Liver (tissue), 8 donors: ENCODE measurements at regions not wholly inside any gene's neighbourhood (a gene's known extent, or its start where the extent isn't known, plus 50 kb on each side); places are given as distances from the start of the nearest gene placed in this dataset.

Experiments used
- DNase-seq: peaks from one replicate; pipeline ENCODE4 v3.0.0-alpha.2; 2017; ENCODE audit warnings: low spot score
- H3K27ac ChIP-seq, 2 donors: one replicate each; pipeline ENCODE4 v1.7.0; 2013; ENCODE audit warnings: inconsistent platforms in 2 of 2, low read length in 2 of 2, control low read depth in 1 of 2, low read depth in 1 of 2, mild to moderate bottlenecking in 1 of 2
- H3K27me3 ChIP-seq, 4 donors: one replicate each; pipeline versions ENCODE4 v1.6.1 to v1.7.0; 2013; ENCODE audit warnings: low read length in 3 of 4, inconsistent platforms in 1 of 4, mild to moderate bottlenecking in 1 of 4, moderate library complexity in 1 of 4; ENCODE audit not compliant: control insufficient read depth in 4 of 4, insufficient read depth in 4 of 4
- H3K36me3 ChIP-seq, 4 donors: one replicate each; pipeline versions ENCODE4 v1.6.1 to v1.7.0; 2013; ENCODE audit warnings: low read length in 3 of 4, mild to moderate bottlenecking in 3 of 4, low read depth in 1 of 4, moderate library complexity in 1 of 4; ENCODE audit not compliant: control insufficient read depth in 4 of 4, insufficient read depth in 3 of 4
- H3K4me1 ChIP-seq, 4 donors: one replicate each; pipeline versions ENCODE4 v1.6.1 to v1.7.0; 2013; ENCODE audit warnings: low read length in 3 of 4, mild to moderate bottlenecking in 3 of 4, moderate library complexity in 1 of 4; ENCODE audit not compliant: control insufficient read depth in 4 of 4, insufficient read depth in 4 of 4
- H3K4me3 ChIP-seq, 3 donors: one replicate each; pipeline versions ENCODE4 v1.6.1 to v1.7.0; 2013; ENCODE audit warnings: low read length in 3 of 3, control low read depth in 1 of 3, low read depth in 1 of 3, mild to moderate bottlenecking in 1 of 3
- H3K9ac ChIP-seq, 2 donors: one replicate each; pipeline ENCODE4 v1.7.0; 2013; ENCODE audit warnings: low read length in 2 of 2, mild to moderate bottlenecking in 2 of 2, moderate library complexity in 2 of 2, control low read depth in 1 of 2, low read depth in 1 of 2
- H3K9me3 ChIP-seq, 4 donors: one replicate each; pipeline versions ENCODE4 v1.6.1 to v1.7.0; 2013; ENCODE audit warnings: low read length in 3 of 4; ENCODE audit not compliant: control insufficient read depth in 4 of 4
- ATF3 ChIP-seq: IDR thresholded peaks from 2 replicates; pipeline ENCODE4 v1.6.1; 2016; ENCODE audit warnings: antibody characterized with exemption
- CTCF ChIP-seq: fragments of 150-350 bp; IDR thresholded peaks from 2 replicates; pipeline ENCODE4 v1.5.1; 2017; ENCODE audit warnings: improper control_type of control experiment, low read depth, low read length; ENCODE audit not compliant: missing input control
- EGR1 ChIP-seq, 2 donors: IDR thresholded peaks; 2 replicates each; pipeline ENCODE4 v1.6.1; 2016 to 2018; ENCODE audit warnings: antibody characterized with exemption in 2 of 2, low read depth in 2 of 2
- FOXA1 ChIP-seq: IDR thresholded peaks from 2 replicates; pipeline ENCODE4 v1.6.1; 2016; ENCODE audit warnings: antibody characterized with exemption
- FOXA2 ChIP-seq: IDR thresholded peaks from 2 replicates; pipeline ENCODE4 v1.6.1; 2016; ENCODE audit warnings: antibody characterized with exemption
- GABPA ChIP-seq, 2 donors: IDR thresholded peaks in 1 of 2; conservative IDR thresholded peaks in 1 of 2; 2 replicates each; pipeline ENCODE4 v1.6.1; 2016; ENCODE audit warnings: antibody characterized with exemption in 2 of 2, mild to moderate bottlenecking in 1 of 2, moderate library complexity in 1 of 2
- HNF4A ChIP-seq, 2 donors: conservative IDR thresholded peaks; 2 replicates each; pipeline ENCODE4 v1.6.1; 2016; ENCODE audit warnings: antibody characterized with exemption in 2 of 2, mild to moderate bottlenecking in 2 of 2
- HNF4G ChIP-seq: IDR thresholded peaks from 2 replicates; pipeline ENCODE4 v1.6.1; 2016; ENCODE audit warnings: antibody characterized with exemption
- JUND ChIP-seq, 2 donors: IDR thresholded peaks; 2 replicates each; pipeline ENCODE4 v1.6.1; 2016; ENCODE audit warnings: antibody characterized with exemption in 2 of 2
- MAX ChIP-seq: IDR thresholded peaks from 2 replicates; pipeline ENCODE4 v1.6.1; 2016; ENCODE audit warnings: antibody characterized with exemption
- NR2F2 ChIP-seq: IDR thresholded peaks from 2 replicates; pipeline ENCODE4 v1.6.1; 2016; ENCODE audit warnings: antibody characterized with exemption
- RAD21 ChIP-seq, 2 donors: IDR thresholded peaks; 2 replicates each; pipeline ENCODE4 v1.6.1; 2016; ENCODE audit warnings: antibody characterized with exemption in 2 of 2, mild to moderate bottlenecking in 2 of 2
- REST ChIP-seq: IDR thresholded peaks from 2 replicates; pipeline ENCODE4 v1.6.1; 2016; ENCODE audit warnings: antibody characterized with exemption, mild to moderate bottlenecking
- RXRA ChIP-seq, 2 donors: IDR thresholded peaks; 2 replicates each; pipeline ENCODE4 v1.6.1; 2017 to 2018; ENCODE audit warnings: antibody characterized with exemption in 2 of 2, mild to moderate bottlenecking in 1 of 2
- SP1 ChIP-seq: IDR thresholded peaks from 2 replicates; pipeline ENCODE4 v1.6.1; 2018; ENCODE audit warnings: antibody characterized with exemption, mild to moderate bottlenecking
- TAF1 ChIP-seq: conservative IDR thresholded peaks from 2 replicates; pipeline ENCODE4 v1.6.1; 2016; ENCODE audit warnings: antibody characterized with exemption, mild to moderate bottlenecking
- YY1 ChIP-seq: IDR thresholded peaks from 2 replicates; pipeline ENCODE4 v1.6.1; 2016; ENCODE audit warnings: antibody characterized with exemption, mild to moderate bottlenecking
- ZBTB33 ChIP-seq: IDR thresholded peaks from 2 replicates; pipeline ENCODE4 v1.6.1; 2016; ENCODE audit warnings: antibody characterized with exemption
- WGBS: extraction: QIAGEN DNeasy Blood & Tissue Kit; methylation state at CpG from one replicate; pipeline ENCODE4 v1.1.7; 2013; 5-methylcytosine and 5-hydroxymethylcytosine counted together
- donor health status: healthy.
- donor health status: healthy.
- donor health status: healthy.
- donor health status: healthy.
- donor health status: healthy.

GRCh38 chr13:78183732-78184131, 265.1 kb upstream of the EDNRB start:
- 58% methylated on average over 2 of the region's 2 CpGs for WGBS
- Histone ChIP-seq H3K27me3 (no peaks in the 10 kb centered on the region), H3K27ac (no peak overlapping the region), H3K4me1 (no peaks in the 10 kb centered on the region), H3K9ac (no peak overlapping the region), H3K36me3 (no peaks in the 10 kb centered on the region), H3K9me3 (peaks cover 0 to 7% (median 0%) of the 10 kb centered on the region in 4 donors), H3K4me3 (no peak overlapping the region)
- no peak for TF ChIP-seq REST
- TF ChIP-seq FOXA1: no peak
- TF ChIP-seq HNF4G: no peak
- no peak for TF ChIP-seq RAD21 (IDR thresholded peaks at IDR 0.05)
- TF ChIP-seq EGR1 (IDR thresholded peaks at IDR 0.05; ENCODE audit: low read depth in 2 of 2): no peak
- TF ChIP-seq MAX: no peak
- no peak for TF ChIP-seq FOXA2
- no peak for TF ChIP-seq NR2F2
- TF ChIP-seq SP1: no peak
- no peak for TF ChIP-seq RXRA (IDR thresholded peaks at IDR 0.05)
- no peak for TF ChIP-seq YY1
- no peak for TF ChIP-seq ATF3
- TF ChIP-seq HNF4A (conservative IDR thresholded peaks at IDR 0.05): no peak
- no peak for TF ChIP-seq GABPA (IDR thresholded peaks at IDR 0.05 in 1 of 2, conservative IDR thresholded peaks at IDR 0.05 in 1 of 2)
- TF ChIP-seq JUND (IDR thresholded peaks at IDR 0.05): no peak
- DNase-seq: no peak

GRCh38 chr13:78182813-78183212, 264.2 kb upstream of the EDNRB start:
- TF ChIP-seq HNF4A (conservative IDR thresholded peaks at IDR 0.05): no peak
- TF ChIP-seq TAF1: no peak
- TF ChIP-seq CTCF: no peak
- TF ChIP-seq EGR1 (IDR thresholded peaks at IDR 0.05; ENCODE audit: low read depth in 2 of 2): no peak
- TF ChIP-seq RXRA (IDR thresholded peaks at IDR 0.05): no peak
- no peak for TF ChIP-seq YY1
- TF ChIP-seq RAD21 (IDR thresholded peaks at IDR 0.05): no peak
- TF ChIP-seq JUND (IDR thresholded peaks at IDR 0.05): no peak
- TF ChIP-seq REST: no peak
- TF ChIP-seq ATF3: no peak
- TF ChIP-seq ZBTB33: no peak
- TF ChIP-seq GABPA (IDR thresholded peaks at IDR 0.05 in 1 of 2, conservative IDR thresholded peaks at IDR 0.05 in 1 of 2): no peak
- TF ChIP-seq NR2F2: no peak
- no peak for TF ChIP-seq FOXA1
- no peak for TF ChIP-seq MAX
- no peak for TF ChIP-seq FOXA2
- TF ChIP-seq HNF4G: no peak
- TF ChIP-seq SP1: no peak
- Histone ChIP-seq H3K9me3 (peaks cover 0 to 7% (median 0%) of the 10 kb centered on the region in 4 donors), H3K27ac (no peak overlapping the region), H3K9ac (no peak overlapping the region), H3K4me1 (no peaks in the 10 kb centered on the region), H3K4me3 (no peak overlapping the region), H3K27me3 (no peaks in the 10 kb centered on the region), H3K36me3 (no peaks in the 10 kb centered on the region)
- WGBS: 40% methylated on average over 2 of the region's 2 CpGs
- DNase-seq: no peak
